Central memory CD8-positive, alpha-beta T cell (primary cell): ENCODE measurements at regions not wholly inside any gene's neighbourhood (a gene's known extent, or its start where the extent isn't known, plus 50 kb on each side); places are given as distances from the start of the nearest gene placed in this dataset.
"Not testable (repeated sequence)": the region's sequence is repeated elsewhere in the genome, so short reads cannot be mapped to it uniquely, and the experiment has no call there.

Source experiments
- ATAC-seq: fragments of 150-1000 bp; cut with Tn5 transposase; replicated peaks from 2 replicates; pipeline ENCODE4 v1.10.0; 2022; ENCODE audit warnings: mild to moderate bottlenecking, moderate FRiP score, moderate number of reproducible peaks; ENCODE audit not compliant: poor library complexity, severe bottlenecking; ENCODE audit errors: extremely low read depth
- DNase-seq, 2 donors: peaks; one replicate each; pipeline ENCODE4 v3.0.0; 2021; ENCODE audit warnings: low spot score in 2 of 2
- H3K27ac Mint-ChIP-seq: one replicate; pipeline ENCODE4 v1.8.0; 2022; ENCODE audit warnings: low read depth, mild to moderate bottlenecking, moderate library complexity, mixed read lengths
- H3K27me3 Mint-ChIP-seq: one replicate; pipeline ENCODE4 v1.8.0; 2022; ENCODE audit warnings: mixed read lengths
- H3K36me3 Mint-ChIP-seq: one replicate; pipeline ENCODE4 v1.8.0; 2022; ENCODE audit warnings: mild to moderate bottlenecking, moderate library complexity, mixed read lengths; ENCODE audit not compliant: insufficient read depth
- H3K4me1 Mint-ChIP-seq: one replicate; pipeline ENCODE4 v1.8.0; 2022; ENCODE audit warnings: mixed read lengths
- H3K4me3 Mint-ChIP-seq: one replicate; pipeline ENCODE4 v1.8.0; 2022; ENCODE audit warnings: mild to moderate bottlenecking, moderate library complexity, mixed read lengths
- H3K9me3 Mint-ChIP-seq: one replicate; pipeline ENCODE4 v1.8.0; 2022; ENCODE audit warnings: mixed read lengths

GRCh38 chr15:72851586-72851985 is 68.0 kb upstream of the ADPGK start:
- Mint-ChIP-seq H3K9me3 (no peaks in the 10 kb centered on the region), H3K36me3 (no peaks in the 10 kb centered on the region), H3K4me3 (no peak overlapping the region), H3K4me1 (no peaks in the 10 kb centered on the region), H3K27ac (no peak overlapping the region), H3K27me3 (peaks cover 71% of the 10 kb centered on the region)
- DNase-seq (no peak), ATAC-seq (no peak)

DNA sequence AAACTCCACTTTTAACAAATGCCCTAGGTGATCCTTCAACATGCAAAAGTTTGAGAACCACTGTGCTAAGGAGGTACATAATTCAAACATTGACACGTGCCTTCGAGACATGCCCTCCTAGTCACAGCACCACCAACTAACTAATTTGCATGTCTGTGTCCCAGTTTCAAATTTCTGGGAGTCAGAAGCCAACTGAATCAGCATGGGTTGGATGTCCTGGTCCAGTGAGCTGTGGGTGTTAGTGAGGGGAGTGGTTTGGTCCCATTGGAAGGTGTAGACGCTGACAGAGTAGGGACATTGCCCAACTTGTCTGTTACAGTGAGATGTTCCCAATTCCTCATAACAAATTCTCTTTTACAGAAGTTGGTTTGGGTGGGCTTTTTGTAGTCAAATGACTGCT is 67.3 kb upstream of the ADPGK start:
- no peak for ATAC-seq
- no peaks in the 10 kb centered on the region for H3K4me1 Mint-ChIP-seq
- H3K36me3 Mint-ChIP-seq: no peaks in the 10 kb centered on the region
- no peak overlapping the region for H3K27ac Mint-ChIP-seq
- H3K9me3 Mint-ChIP-seq: no peaks in the 10 kb centered on the region
- H3K27me3 Mint-ChIP-seq: peaks cover 76% of the 10 kb centered on the region
- no peak for DNase-seq
- no peak overlapping the region for H3K4me3 Mint-ChIP-seq

GRCh38 chr15:72847806-72848205 is 64.2 kb upstream of the ADPGK start:
- Mint-ChIP-seq H3K4me1 (no peaks in the 10 kb centered on the region), H3K27me3 (peaks cover 70% of the 10 kb centered on the region), H3K4me3 (no peak overlapping the region), H3K36me3 (no peaks in the 10 kb centered on the region), H3K27ac (no peak overlapping the region), H3K9me3 (no peaks in the 10 kb centered on the region)
- DNase-seq: no peak
- ATAC-seq: no peak

DNA sequence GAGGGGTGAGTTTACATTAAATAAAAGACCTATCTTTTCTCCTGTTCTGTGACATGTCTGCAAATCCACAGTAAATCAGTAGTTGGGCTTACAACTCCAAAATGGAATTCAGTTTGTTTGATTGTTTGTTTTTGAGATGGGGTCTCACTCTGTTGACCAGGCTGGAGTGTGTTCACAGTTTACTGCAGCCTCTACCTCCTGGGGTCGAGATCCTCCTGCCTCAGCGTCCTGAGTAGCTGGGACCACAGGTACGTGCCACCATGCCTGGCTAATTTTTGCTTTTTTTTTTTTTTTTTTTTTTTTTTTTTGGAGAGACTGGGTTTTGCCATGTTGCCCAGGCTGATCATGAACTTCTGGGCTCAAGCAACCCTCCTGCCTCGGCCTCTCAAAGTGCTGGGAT is 63.5 kb upstream of the ADPGK start:
- Mint-ChIP-seq H3K9me3 (no peaks in the 10 kb centered on the region), H3K27me3 (peaks cover 75% of the 10 kb centered on the region), H3K4me3 (no peak overlapping the region), H3K36me3 (no peaks in the 10 kb centered on the region), H3K4me1 (no peaks in the 10 kb centered on the region), H3K27ac (no peak overlapping the region)
- ATAC-seq (no peak), DNase-seq (no peak)

DNA sequence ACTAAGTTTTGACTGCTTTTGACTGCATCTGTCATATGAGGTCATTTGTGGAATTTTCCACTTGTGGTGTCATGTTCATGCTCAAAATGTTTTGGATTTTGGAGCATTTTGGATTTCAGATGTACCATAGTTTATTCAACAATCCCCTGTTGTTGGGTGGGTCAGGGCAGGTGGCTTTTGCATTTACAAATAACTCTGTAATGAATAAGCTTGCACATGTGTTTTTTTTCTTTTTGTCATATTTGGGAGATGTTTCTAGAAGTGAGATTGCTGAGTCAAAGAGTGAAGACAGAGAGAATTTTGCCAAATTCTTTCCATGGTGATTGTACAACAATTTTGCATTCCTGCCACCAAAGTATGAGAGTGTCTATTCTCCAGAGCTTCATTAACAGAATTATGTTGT is 62.4 kb upstream of the ADPGK start:
- ATAC-seq: no peak
- Mint-ChIP-seq H3K9me3 (no peaks in the 10 kb centered on the region), H3K36me3 (no peaks in the 10 kb centered on the region), H3K27ac (no peak overlapping the region), H3K4me1 (no peaks in the 10 kb centered on the region), H3K4me3 (no peak overlapping the region), H3K27me3 (peaks cover 79% of the 10 kb centered on the region)
- DNase-seq: no peak

GRCh38 chr15:72844067-72844466 is 60.5 kb upstream of the ADPGK start:
- no peak for ATAC-seq
- DNase-seq: no peak
- Mint-ChIP-seq H3K36me3 (no peaks in the 10 kb centered on the region), H3K4me1 (no peaks in the 10 kb centered on the region), H3K27ac (no peak overlapping the region), H3K9me3 (no peaks in the 10 kb centered on the region), H3K4me3 (no peak overlapping the region), H3K27me3 (peaks cover 60% of the 10 kb centered on the region)

- not testable (repeated sequence) for H3K4me3 Mint-ChIP-seq, ATAC-seq, H3K4me1 Mint-ChIP-seq, H3K36me3 Mint-ChIP-seq, DNase-seq, H3K9me3 Mint-ChIP-seq, H3K27ac Mint-ChIP-seq
- H3K27me3 Mint-ChIP-seq: peaks cover 52% of the 10 kb centered on the region
Measured at GRCh38 chr15:72843340-72843739, 59.8 kb upstream of the ADPGK start.

- H3K4me1 Mint-ChIP-seq: no peaks in the 10 kb centered on the region
- DNase-seq (no peak), ATAC-seq (no peak)
- H3K27me3 Mint-ChIP-seq: peaks cover 30% of the 10 kb centered on the region
- H3K9me3 Mint-ChIP-seq: no peaks in the 10 kb centered on the region
- H3K4me3 Mint-ChIP-seq: no peak overlapping the region
- no peak overlapping the region for H3K27ac Mint-ChIP-seq
- H3K36me3 Mint-ChIP-seq: no peaks in the 10 kb centered on the region
Measured at GRCh38 chr15:72840114-72840513, 56.6 kb upstream of the ADPGK start.

DNA sequence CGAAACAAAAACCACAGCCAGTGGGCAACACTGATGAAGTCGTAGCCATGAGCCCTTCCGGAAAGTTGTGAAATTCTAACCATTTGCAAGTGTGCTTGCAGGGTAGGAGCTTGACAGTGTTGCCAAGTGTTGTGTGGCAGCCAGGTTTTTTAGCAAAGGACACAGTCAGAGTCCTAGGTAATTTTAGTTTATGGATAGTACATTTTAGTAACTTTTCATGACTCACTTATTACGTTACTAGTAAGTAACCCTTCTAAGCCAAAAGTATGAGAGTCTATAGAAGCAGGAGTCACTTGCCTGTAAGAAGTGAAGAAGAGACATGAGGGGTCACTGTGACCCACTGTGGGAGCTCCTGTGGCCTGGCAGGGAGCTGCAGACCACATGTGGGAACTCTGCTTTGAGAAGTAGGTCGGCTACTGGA is 54.8 kb upstream of the ADPGK start:
- Mint-ChIP-seq H3K27me3 (peaks cover 16% of the 10 kb centered on the region), H3K9me3 (no peaks in the 10 kb centered on the region), H3K36me3 (no peaks in the 10 kb centered on the region), H3K27ac (no peak overlapping the region), H3K4me1 (no peaks in the 10 kb centered on the region), H3K4me3 (no peak overlapping the region)
- DNase-seq (no peak), ATAC-seq (no peak)

- H3K27me3 Mint-ChIP-seq: peaks cover 7% of the 10 kb centered on the region
- H3K36me3 Mint-ChIP-seq: no peaks in the 10 kb centered on the region
- no peak for ATAC-seq
Measured at GRCh38 chr15:72836676-72837330, 53.2 kb upstream of the ADPGK start.

DNA sequence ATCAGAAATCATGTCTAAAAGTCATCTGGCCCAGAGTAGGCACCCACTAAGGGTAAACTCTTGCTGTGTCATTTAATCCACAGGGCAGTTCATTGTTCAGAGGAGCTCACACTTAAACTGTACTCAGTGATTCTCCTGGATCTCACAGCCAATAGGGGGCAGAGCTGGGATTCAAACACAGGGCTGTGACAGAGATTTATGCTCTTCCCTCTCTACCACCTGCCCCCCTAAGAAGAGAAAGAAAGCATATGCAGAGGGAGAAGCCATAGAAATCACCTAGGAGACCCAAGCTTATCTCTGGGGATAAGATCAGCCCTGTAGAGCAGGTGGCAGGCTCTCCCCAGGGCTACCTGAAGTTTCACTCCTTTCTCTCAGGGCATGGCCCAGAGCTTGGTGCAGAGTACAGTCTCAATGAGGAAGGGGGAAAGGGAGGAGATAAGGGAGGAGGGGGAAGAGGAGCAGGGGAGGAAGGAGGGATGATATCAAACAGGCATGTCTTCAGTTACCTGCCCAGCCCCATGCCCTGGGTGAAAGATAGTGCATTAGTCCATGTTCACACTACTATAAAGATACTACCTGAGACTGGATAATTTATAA is 51.8 kb upstream of the ADPGK start:
- peaks cover 19% of the 10 kb centered on the region for H3K27me3 Mint-ChIP-seq
- no peaks in the 10 kb centered on the region for H3K4me1 Mint-ChIP-seq
- ATAC-seq (no peak), DNase-seq (no peak)
- H3K27ac Mint-ChIP-seq: no peak overlapping the region
- no peaks in the 10 kb centered on the region for H3K9me3 Mint-ChIP-seq
- no peaks in the 10 kb centered on the region for H3K36me3 Mint-ChIP-seq
- H3K4me3 Mint-ChIP-seq: no peak overlapping the region

More at GRCh38 chr15:72836676-72837330, 53.2 kb upstream of the ADPGK start:
- Mint-ChIP-seq H3K4me1 (no peaks in the 10 kb centered on the region), H3K27ac (no peak overlapping the region), H3K9me3 (no peaks in the 10 kb centered on the region), H3K4me3 (no peak overlapping the region)
- DNase-seq: no peak

DNA sequence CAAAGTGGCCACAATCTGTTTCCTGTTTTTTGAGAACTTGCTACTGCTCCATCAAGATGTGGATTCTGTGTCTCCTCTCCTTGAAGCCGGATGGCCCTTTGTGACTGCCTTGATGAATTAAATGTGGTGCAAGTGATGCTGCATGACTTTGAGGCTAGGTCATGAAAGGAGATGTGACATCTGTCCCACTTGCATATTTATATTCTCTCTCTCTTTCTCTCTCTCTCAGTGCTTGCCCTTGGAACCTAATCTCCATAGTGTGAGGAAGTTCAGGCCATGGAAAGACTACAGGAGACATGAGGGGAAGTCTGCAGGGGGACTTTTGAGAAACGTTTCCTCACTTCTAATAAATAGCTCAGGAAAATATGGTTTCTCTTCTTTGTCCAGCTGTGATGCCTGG is 50.0 kb upstream of the ADPGK start:
- Mint-ChIP-seq H3K9me3 (no peaks in the 10 kb centered on the region), H3K27ac (no peak overlapping the region), H3K27me3 (peaks cover 31% of the 10 kb centered on the region)

More for the DNA sequence above, 50.0 kb upstream of the ADPGK start:
- no peaks in the 10 kb centered on the region for H3K36me3 Mint-ChIP-seq
- DNase-seq (no peak), ATAC-seq (no peak)
- H3K4me3 Mint-ChIP-seq: no peak overlapping the region
- H3K4me1 Mint-ChIP-seq: no peaks in the 10 kb centered on the region
